Mucosa of descending colon (tissue), 3 donors: ENCODE measurements at regions not wholly inside any gene's neighbourhood (a gene's known extent, or its start where the extent isn't known, plus 50 kb on each side); places are given as distances from the start of the nearest gene placed in this dataset.

ENCODE experiments used
- ATAC-seq: fragments of 200-7000 bp; cut with Tn5 transposase; one replicate; pipeline ENCODE4 v1.9.1; 2020; ENCODE audit warnings: mild to moderate bottlenecking, moderate library complexity
- DNase-seq, 3 donors: peaks; one replicate each; pipeline ENCODE4 v3.0.0-alpha.2; 2020
- H3K36me3 ChIP-seq: fragments of 200-600 bp; one replicate; pipeline ENCODE4 v1.8.0; 2021; ENCODE audit warnings: low read depth, mild to moderate bottlenecking
- H3K4me1 ChIP-seq: fragments of 200-600 bp; one replicate; pipeline ENCODE4 v1.8.0; 2021; ENCODE audit warnings: low read depth, mild to moderate bottlenecking
- H3K4me3 ChIP-seq: fragments of 200-600 bp; one replicate; pipeline ENCODE4 v1.8.0; 2021; ENCODE audit warnings: mild to moderate bottlenecking
- H3K9me3 ChIP-seq: fragments of 200-600 bp; one replicate; pipeline ENCODE4 v1.8.0; 2021; ENCODE audit warnings: mild to moderate bottlenecking
- CTCF ChIP-seq: fragments of 200-600 bp; IDR thresholded peaks from one replicate; pipeline ENCODE4 v1.8.0; 2022; ENCODE audit warnings: antibody characterized with exemption, mild to moderate bottlenecking
- intact Hi-C, 2 donors: fragments of 100-400 bp; cut with DNase I in 1 of 2; cut with micrococcal nuclease in 1 of 2; formaldehyde crosslinking; loops; one replicate each; pipeline versions ENCODE4 v1.11.0 to v1.11.1; 2022; cut with DNase I, micrococcal nuclease
- donor health status: DM: no; HTN: no; CAD: no; lungs with moderate emphysema.
- donor health status: DM: no; HTN: no; CAD: no.
- donor health status: DM: no; HTN: yes; CAD: no.

DNA sequence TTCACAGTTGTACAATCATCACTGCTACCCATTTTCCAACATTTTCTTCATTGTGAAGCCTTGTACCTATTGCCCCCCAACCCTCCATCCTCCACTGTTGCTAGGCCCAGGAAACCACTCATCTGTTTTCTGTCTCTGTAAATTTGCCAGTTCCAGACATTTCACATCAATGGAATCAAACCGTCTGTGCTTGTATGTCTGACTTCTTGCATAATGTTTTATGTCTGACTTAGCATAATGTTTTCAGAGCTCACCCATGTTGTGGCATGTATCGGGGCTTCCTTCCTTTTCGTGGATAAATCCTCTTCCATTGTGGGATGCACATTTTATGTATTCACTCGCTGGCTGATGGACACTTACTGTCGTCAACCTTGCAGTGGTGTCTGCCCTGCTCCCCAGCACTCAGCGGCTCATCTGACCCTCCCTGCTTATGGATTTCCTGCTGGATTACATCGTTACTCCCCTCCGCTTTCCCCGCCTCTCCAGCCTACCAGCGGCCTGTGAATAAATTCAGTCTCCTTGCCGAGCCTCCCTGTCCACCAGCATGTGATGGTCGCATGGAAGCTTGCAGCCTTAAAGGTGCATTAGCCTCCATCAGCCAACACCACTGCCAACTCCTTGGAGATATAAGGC lies 727.6 kb upstream of the TMEM132C start:
- Histone ChIP-seq H3K9me3 (peaks cover 5% of the 10 kb centered on the region), H3K4me3 (no peak overlapping the region), H3K4me1 (no peaks in the 10 kb centered on the region), H3K36me3 (no peaks in the 10 kb centered on the region)
- DNase-seq, result no peak
- no peak for ATAC-seq
- intact Hi-C loops, result no loop called here
- TF ChIP-seq CTCF, result no peak

DNA sequence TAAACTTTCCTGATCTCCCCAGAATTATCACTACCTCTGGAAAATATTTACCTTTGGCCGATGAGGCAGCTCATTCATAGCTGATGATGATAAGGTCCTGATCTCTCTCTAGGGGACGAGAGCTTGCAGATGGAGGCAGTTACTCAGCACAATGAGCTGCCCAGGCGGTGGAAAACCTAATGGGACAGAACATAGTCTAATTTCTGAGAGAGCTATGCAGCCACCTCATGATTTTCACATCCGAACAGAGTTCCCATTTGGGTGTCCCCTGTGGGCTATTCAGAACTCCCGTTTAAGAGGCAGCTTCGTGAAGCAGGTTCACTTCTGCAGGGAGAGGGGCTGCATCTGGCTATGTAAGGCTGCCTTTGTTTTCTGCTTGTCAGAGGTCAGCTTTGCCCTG lies 724.6 kb upstream of the TMEM132C start:
- DNase-seq (no peak), ATAC-seq (no peak)
- no peak for TF ChIP-seq CTCF
- Histone ChIP-seq H3K4me1 (no peaks in the 10 kb centered on the region), H3K36me3 (no peaks in the 10 kb centered on the region), H3K9me3 (no peaks in the 10 kb centered on the region), H3K4me3 (no peak overlapping the region)
- intact Hi-C loops, result no loop called here

DNA sequence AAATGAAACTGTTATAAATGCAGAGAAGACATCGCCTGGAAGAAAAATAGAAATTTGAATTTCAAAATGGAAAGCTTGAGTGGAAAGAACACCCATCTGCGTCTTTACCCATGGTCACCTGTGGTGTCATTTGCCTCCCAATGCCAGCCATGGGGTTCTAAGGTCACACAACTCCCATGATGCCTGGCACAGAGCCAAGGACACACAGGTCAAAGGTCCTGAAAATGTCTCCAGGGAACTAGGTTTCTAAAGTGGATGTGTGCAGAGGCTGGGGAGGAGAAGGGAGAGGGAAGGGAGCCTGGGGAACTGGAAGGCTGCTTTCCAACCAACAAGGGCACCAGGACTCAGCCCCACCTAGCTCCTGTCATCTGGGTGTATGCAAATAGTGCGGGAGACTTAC lies 724.0 kb upstream of the TMEM132C start:
- no peak for DNase-seq

DNA sequence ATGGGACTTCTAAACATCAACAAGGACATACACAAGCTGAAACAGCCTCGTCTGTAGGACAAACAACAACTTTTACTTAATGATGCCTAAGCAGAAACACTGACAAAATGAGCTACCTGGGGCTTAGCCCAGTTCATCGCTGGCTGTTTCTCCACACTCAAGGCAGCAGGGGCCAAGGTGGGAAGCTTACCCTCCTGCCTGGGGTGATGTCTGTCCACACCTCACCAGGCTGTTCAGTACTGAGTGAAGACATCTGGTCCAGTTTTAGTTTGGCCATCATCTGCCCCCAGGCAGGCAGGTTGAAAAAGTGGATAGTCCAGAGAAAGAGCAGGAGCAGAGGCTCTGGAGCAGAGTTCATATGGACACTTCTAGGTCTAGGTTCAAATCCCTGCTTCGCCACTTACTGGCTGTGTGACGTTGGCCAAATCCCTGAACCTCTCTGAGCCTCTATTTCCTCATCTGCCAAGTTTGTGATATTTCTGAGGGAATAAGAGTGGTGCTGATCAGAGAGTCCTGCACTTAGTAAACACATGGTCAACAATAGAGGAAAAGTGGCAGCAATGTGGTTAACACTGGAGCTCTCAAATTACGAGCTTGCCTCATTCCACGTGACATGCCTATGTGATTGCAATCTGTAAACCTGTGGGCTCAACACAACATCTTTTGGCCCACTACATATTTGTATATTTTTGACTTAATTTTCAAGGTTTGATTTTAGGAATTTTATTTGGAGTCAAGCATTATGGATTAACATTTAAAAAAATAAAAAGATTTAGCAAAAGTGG lies 720.1 kb upstream of the TMEM132C start:
- intact Hi-C loops, result no loop called here
- ATAC-seq, result no peak
- no peaks in the 10 kb centered on the region for H3K9me3 ChIP-seq
- TF ChIP-seq CTCF, result no peak
- no peak for DNase-seq
- no peaks in the 10 kb centered on the region for H3K4me1 ChIP-seq
- H3K4me3 ChIP-seq, result no peak overlapping the region
- H3K36me3 ChIP-seq, result no peaks in the 10 kb centered on the region

More for the DNA sequence above, 724.0 kb upstream of the TMEM132C start:
- Histone ChIP-seq H3K36me3 (no peaks in the 10 kb centered on the region), H3K4me3 (no peak overlapping the region), H3K9me3 (no peaks in the 10 kb centered on the region), H3K4me1 (no peaks in the 10 kb centered on the region)
- TF ChIP-seq CTCF, result no peak
- ATAC-seq, result no peak
- intact Hi-C loops, result no loop called here

DNA sequence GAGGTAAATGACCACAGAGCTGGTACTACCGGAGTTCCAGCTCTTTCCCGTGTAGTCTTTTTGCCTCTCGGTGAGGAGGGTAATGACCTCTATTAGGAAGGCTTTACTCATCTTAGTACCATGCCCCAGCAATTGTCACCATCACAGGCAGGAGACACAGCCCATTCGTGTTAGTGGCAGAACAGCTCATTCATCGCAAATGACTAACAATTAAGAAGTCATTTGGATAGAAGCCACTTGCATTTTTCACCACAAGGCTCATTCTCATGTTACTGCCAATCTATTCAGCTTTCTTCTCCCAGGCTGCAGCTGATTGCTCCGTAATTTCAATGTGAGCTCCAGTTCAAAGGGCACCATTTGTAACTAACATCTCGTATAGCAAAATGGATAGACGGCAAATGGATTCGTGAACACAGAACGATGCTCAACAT lies 718.8 kb upstream of the TMEM132C start:
- no peaks in the 10 kb centered on the region for H3K4me1 ChIP-seq
- no peak overlapping the region for H3K4me3 ChIP-seq
- no peak for DNase-seq
- TF ChIP-seq CTCF, result no peak
- intact Hi-C loops, result no loop called here
- peaks cover 4% of the 10 kb centered on the region for H3K9me3 ChIP-seq
- no peak for ATAC-seq
- H3K36me3 ChIP-seq, result no peaks in the 10 kb centered on the region
